GM23338 (cell line): ENCODE measurements at regions not wholly inside any gene's neighbourhood (a gene's known extent, or its start where the extent isn't known, plus 50 kb on each side); places are given as distances from the start of the nearest gene placed in this dataset.

ENCODE experiments used
- ATAC-seq: fragments of 200-7000 bp; cut with Tn5 transposase; 3 replicates; pipeline ENCODE4 v1.9.1; 2020
- DNase-seq: peaks from one replicate; pipeline ENCODE4 v3.0.0-alpha.2; 2015; ENCODE audit warnings: low spot score
- H2AFZ ChIP-seq: fragments of 200-600 bp; sonication (generic); 2 replicates; pipeline ENCODE4 v1.8.0; 2016; ENCODE audit warnings: antibody characterized with exemption, mild to moderate bottlenecking, moderate library complexity
- H3F3A ChIP-seq: fragments of 200-600 bp; sonication (generic); replicated peaks from 2 replicates; pipeline ENCODE4 v1.8.0; 2017; ENCODE audit warnings: antibody characterized with exemption, mixed run types, low read depth
- H3K27ac ChIP-seq: fragments of 200-600 bp; sonication (generic); 2 replicates; pipeline ENCODE4 v1.6.1; 2016; ENCODE audit warnings: low read depth
- H3K27me3 ChIP-seq: fragments of 200-600 bp; sonication (generic); 2 replicates; pipeline ENCODE4 v1.8.0; 2016; ENCODE audit warnings: mild to moderate bottlenecking, mixed run types, moderate library complexity; ENCODE audit not compliant: insufficient read depth
- H3K36me3 ChIP-seq: fragments of 200-600 bp; sonication (generic); 2 replicates; pipeline ENCODE4 v1.8.0; 2016; ENCODE audit warnings: mild to moderate bottlenecking; ENCODE audit not compliant: insufficient read depth
- H3K4me1 ChIP-seq: fragments of 200-600 bp; sonication (generic); 2 replicates; pipeline ENCODE4 v1.8.0; 2016; ENCODE audit warnings: mild to moderate bottlenecking, moderate library complexity; ENCODE audit not compliant: insufficient read depth
- H3K4me2 ChIP-seq: fragments of 200-600 bp; sonication (generic); 2 replicates; pipeline ENCODE4 v1.7.1; 2017; ENCODE audit warnings: mixed run types
- H3K4me3 ChIP-seq: fragments of 200-600 bp; sonication (generic); 2 replicates; pipeline ENCODE4 v1.6.1; 2016; ENCODE audit warnings: mixed run types
- H3K79me2 ChIP-seq: fragments of 200-600 bp; sonication (generic); replicated peaks from 2 replicates; pipeline ENCODE4 v1.8.0; 2017; ENCODE audit warnings: mild to moderate bottlenecking; ENCODE audit not compliant: insufficient read depth
- H3K9me2 ChIP-seq: fragments of 200-600 bp; sonication (generic); 2 replicates; pipeline ENCODE4 v1.8.0; 2017; ENCODE audit not compliant: insufficient read depth
- H4K20me1 ChIP-seq: fragments of 200-600 bp; sonication (generic); replicated peaks from 2 replicates; pipeline ENCODE4 v1.8.0; 2017; ENCODE audit warnings: mild to moderate bottlenecking; ENCODE audit not compliant: insufficient read depth
- H3K27ac Mint-ChIP-seq: 2 replicates; pipeline ENCODE4 v1.8.0; 2020; ENCODE audit warnings: inconsistent platforms, mild to moderate bottlenecking, moderate library complexity, mixed read lengths
- H3K27me3 Mint-ChIP-seq: 3 replicates; pipeline ENCODE4 v1.8.0; 2022; ENCODE audit warnings: low read depth, mild to moderate bottlenecking, moderate library complexity, mixed read lengths, inconsistent platforms; ENCODE audit not compliant: insufficient read depth, poor library complexity
- H3K36me3 Mint-ChIP-seq: 3 replicates; pipeline ENCODE4 v1.8.0; 2021; ENCODE audit warnings: low read depth, mild to moderate bottlenecking, inconsistent platforms, moderate library complexity, mixed read lengths
- H3K4me1 Mint-ChIP-seq: 3 replicates; pipeline ENCODE4 v1.8.0; 2020; ENCODE audit warnings: mild to moderate bottlenecking, inconsistent platforms, mixed read lengths
- H3K4me3 Mint-ChIP-seq: 3 replicates; pipeline ENCODE4 v1.8.0; 2021; ENCODE audit warnings: moderate library complexity, mild to moderate bottlenecking, inconsistent platforms, mixed read lengths
- H3K9me3 Mint-ChIP-seq: 3 replicates; pipeline ENCODE4 v1.8.0; 2020; ENCODE audit warnings: moderate library complexity, mild to moderate bottlenecking, inconsistent platforms, mixed read lengths
- CREB1 ChIP-seq: fragments of 250-450 bp; sonication (Bioruptor Pico); IDR thresholded peaks from 2 replicates; pipeline ENCODE4 v1.5.0; 2020; ENCODE audit warnings: low read depth, mild to moderate bottlenecking, moderate library complexity
- EZH2 ChIP-seq: fragments of 200-600 bp; sonication (generic); IDR thresholded peaks from one replicate; pipeline ENCODE4 v1.8.0; 2017; ENCODE audit warnings: antibody characterized with exemption, mild to moderate bottlenecking, low read depth; ENCODE audit not compliant: unreplicated experiment
- EZH2phosphoT487 ChIP-seq: fragments of 200-600 bp; sonication (generic); IDR thresholded peaks from one replicate; pipeline ENCODE4 v1.8.1; 2018; ENCODE audit warnings: antibody characterized with exemption; ENCODE audit not compliant: unreplicated experiment
- JUNB ChIP-seq: IDR thresholded peaks from one replicate; pipeline ENCODE4 v1.6.1; 2016; ENCODE audit warnings: antibody characterized with exemption; ENCODE audit not compliant: unreplicated experiment
- NANOG ChIP-seq: IDR thresholded peaks from 2 replicates; pipeline ENCODE4 v1.6.1; 2016; ENCODE audit warnings: antibody characterized with exemption, borderline replicate concordance
- POLR2AphosphoS5 ChIP-seq: IDR thresholded peaks from 2 replicates; pipeline ENCODE4 v1.6.1; 2016; ENCODE audit warnings: antibody characterized with exemption, low read depth
- STAT1 ChIP-seq: IDR thresholded peaks from one replicate; pipeline ENCODE4 v1.6.1; 2016; ENCODE audit warnings: antibody characterized with exemption; ENCODE audit not compliant: unreplicated experiment
- ZNF114 ChIP-seq: fragments of 250-450 bp; sonication (Bioruptor Pico); IDR thresholded peaks from 2 replicates; pipeline ENCODE4 v1.5.0; 2020; ENCODE audit warnings: mild to moderate bottlenecking, moderate library complexity
- ZNF331 ChIP-seq: fragments of 250-450 bp; sonication (Bioruptor Pico); IDR thresholded peaks from 2 replicates; pipeline ENCODE4 v1.5.0; 2020; ENCODE audit warnings: low read depth, mild to moderate bottlenecking, moderate library complexity
- ZNF462 ChIP-seq: fragments of 250-450 bp; sonication (Bioruptor Pico); IDR thresholded peaks from 2 replicates; pipeline ENCODE4 v1.5.0; 2020; ENCODE audit warnings: mild to moderate bottlenecking, moderate library complexity

GRCh38 chr15:45810201-45810600 is 175.4 kb downstream of the SQOR start (continued):
- TF ChIP-seq ZNF462 (CRISPR knock-in tag), result no peak
- TF ChIP-seq POLR2AphosphoS5, result no peak
- TF ChIP-seq NANOG, result no peak
- no peak for TF ChIP-seq EZH2phosphoT487
- no peak for TF ChIP-seq EZH2
- no peak for TF ChIP-seq JUNB
- TF ChIP-seq ZNF114 (CRISPR knock-in tag), result no peak
- no peak for TF ChIP-seq STAT1
- no peak for TF ChIP-seq CREB1 (CRISPR knock-in tag)

- no peak for ATAC-seq
- Histone ChIP-seq H3K4me3 (no peak overlapping the region), H3K9me2 (peaks cover 7% of the 10 kb centered on the region), H3F3A (no peaks in the 10 kb centered on the region), H4K20me1 (no peaks in the 10 kb centered on the region), H3K4me1 (no peaks in the 10 kb centered on the region), H3K27me3 (no peaks in the 10 kb centered on the region), H3K79me2 (no peaks in the 10 kb centered on the region), H3K36me3 (no peaks in the 10 kb centered on the region), H3K27ac (no peak overlapping the region), H2AFZ (no peak overlapping the region), H3K4me2 (no peak overlapping the region)
- Mint-ChIP-seq H3K9me3 (peaks cover 92% of the 10 kb centered on the region), H3K4me3 (no peak overlapping the region), H3K4me1 (no peaks in the 10 kb centered on the region), H3K27ac (no peak overlapping the region), H3K36me3 (peaks cover 15% of the 10 kb centered on the region), H3K27me3 (no peaks in the 10 kb centered on the region)
- DNase-seq, result no peak
- TF ChIP-seq JUNB (no peak), ZNF114 (CRISPR knock-in tag) (no peak), ZNF462 (CRISPR knock-in tag) (no peak), ZNF331 (CRISPR knock-in tag) (no peak)
Observed at GRCh38 chr15:45812200-45812599, 177.4 kb downstream of the SQOR start.
